ENCODE measurements at regions not wholly inside any gene's neighbourhood (a gene's known extent, or its start where the extent isn't known, plus 50 kb on each side); places are given as distances from the start of the nearest gene placed in this dataset.

GRCh38 chr21:36257657-36258056 lies 62.3 kb upstream of the MORC3 start:
- H3K4me3 Mint-ChIP-seq = no peak overlapping the region

More at GRCh38 chr21:36257657-36258056, 62.3 kb upstream of the MORC3 start:
- Histone ChIP-seq H2BK12ac (ENCODE audit: insufficient read length, low read depth, low read length) (no peak overlapping the region), H3K9ac (ENCODE audit: extremely low read depth, insufficient read length, low read length) (no peak overlapping the region), H3K23me2 (ENCODE audit: insufficient read length, low read depth, low read length, poor library complexity, severe bottlenecking) (peaks cover 4% of the 10 kb centered on the region), H2BK15ac (ENCODE audit: low read depth, low read length) (no peak overlapping the region), H3K4me1 (ENCODE audit: insufficient read depth, low read length) (no peaks in the 10 kb centered on the region; the same call in 1 of the 2 replicates), H3K27ac (ENCODE audit: insufficient read length, low read depth, low read length) (no peak overlapping the region), H3K4me2 (ENCODE audit: insufficient read depth, insufficient read length, low read length) (no peak overlapping the region), H3K56ac (ENCODE audit: insufficient read length, low read depth, low read length) (no peak overlapping the region), H4K5ac (ENCODE audit: insufficient read length, low read depth, low read length) (no peak overlapping the region), H4K20me1 (ENCODE audit: control insufficient read depth, insufficient read depth, insufficient read length) (no peaks in the 10 kb centered on the region), H2AFZ (ENCODE audit: low read length) (no peak overlapping the region), H4K91ac (ENCODE audit: insufficient read length, low read depth, low read length) (no peak overlapping the region), H2AK5ac (ENCODE audit: insufficient read length, low read length) (no peak overlapping the region), H3K9me3 (ENCODE audit: control insufficient read depth, low read depth, low read length) (no peaks in the 10 kb centered on the region), H3K18ac (ENCODE audit: insufficient read length, low read depth, low read length) (no peak overlapping the region), H2BK120ac (ENCODE audit: low read depth, low read length, poor library complexity, severe bottlenecking) (no peak overlapping the region), H2BK20ac (ENCODE audit: low read depth, low read length, poor library complexity, severe bottlenecking) (no peak overlapping the region), H3K4ac (ENCODE audit: low read depth, low read length) (no peak overlapping the region), H3K27me3 (ENCODE audit: insufficient read depth, low read length) (no peaks in the 10 kb centered on the region), H3K79me1 (ENCODE audit: insufficient read depth, low read depth, low read length, poor library complexity, severe bottlenecking) (no peaks in the 10 kb centered on the region), H3K79me2 (ENCODE audit: insufficient read depth, low read length) (no peaks in the 10 kb centered on the region), H3K23ac (ENCODE audit: insufficient read length, low read depth, low read length) (no peak overlapping the region), H3K14ac (ENCODE audit: insufficient read depth, low read length) (no peak overlapping the region), H3T11ph (ENCODE audit: low read length) (no peak overlapping the region), H4K8ac (replicated peaks; ENCODE audit: insufficient read length, low read depth, low read length) (no peak overlapping the region), H2BK5ac (ENCODE audit: insufficient read length, low read length) (no peak overlapping the region)
- no peak for DNase-seq
- Mint-ChIP-seq H3K4me1 (peaks cover 26 to 28% of the 10 kb centered on the region in 2 experiments), H3K27me3 (ENCODE audit: low read depth) (no peaks in the 10 kb centered on the region; the same call in 1 of the 2 replicates), H3K27ac (no peak overlapping the region; a peak in 1 of 7 replicates), H3K36me3 (ENCODE audit: insufficient read depth in 1 of 3, low read depth in 3 of 3) (peaks cover 0 to 12% (median 5%) of the 10 kb centered on the region in 3 experiments; a peak in 3 of 7 replicates), H3K9me3 (no peaks in the 10 kb centered on the region)
- 100% methylated on average over 1 of the region's 1 CpG for WGBS (ENCODE audit: extremely low coverage, insufficient read length, low lambda C conversion rate)
- TF ChIP-seq CTCF (conservative IDR thresholded peaks at IDR 0.05) = no peak
